GM19328 (cell line): ENCODE measurements at regions not wholly inside any gene's neighbourhood (a gene's known extent, or its start where the extent isn't known, plus 50 kb on each side); places are given as distances from the start of the nearest gene placed in this dataset.

ENCODE experiments used
- ATAC-seq: cut with Tn5 transposase; IDR thresholded peaks from one replicate; pipeline ENCODE4 v1.9.1; 2021; ENCODE audit warnings: mild to moderate bottlenecking, moderate library complexity; ENCODE audit not compliant: unreplicated experiment

DNA sequence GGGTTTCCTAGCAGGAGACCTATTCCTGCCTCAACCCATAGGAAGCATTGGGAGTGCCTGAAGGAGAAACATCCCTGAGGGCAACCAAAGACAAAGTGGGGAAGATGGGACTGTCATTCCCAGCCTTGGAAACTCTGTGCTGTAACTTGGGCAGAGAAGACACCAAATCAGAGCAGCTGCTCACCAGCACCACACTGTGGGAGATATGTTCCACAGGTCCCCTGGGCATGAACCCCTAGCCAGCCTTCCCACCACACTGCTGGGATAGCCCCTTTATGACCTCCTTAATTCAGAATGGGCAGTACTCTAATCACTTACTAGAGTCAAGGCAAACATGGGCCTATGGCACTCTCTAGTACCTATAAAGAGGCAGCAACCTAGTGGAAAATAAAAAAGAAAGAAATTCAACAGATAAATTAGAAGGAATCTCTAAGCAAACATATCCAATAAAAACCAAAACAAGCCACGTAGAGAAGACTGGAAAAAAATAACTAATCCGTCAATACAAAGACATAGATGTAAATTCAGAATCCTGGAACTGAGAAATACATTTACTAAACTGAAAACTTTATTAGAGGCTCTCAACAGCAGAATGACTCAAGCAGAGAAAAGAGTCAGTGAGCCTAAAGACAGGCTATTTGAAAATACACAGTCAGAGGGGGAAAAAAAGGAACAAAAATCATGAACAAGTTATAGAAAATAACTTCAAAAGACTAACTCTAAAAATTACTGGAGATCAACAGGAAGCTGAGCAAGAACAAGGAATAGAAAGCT lies 878.4 kb upstream of the FRG1 start:
- no peak for ATAC-seq

- no peak for ATAC-seq
These were observed 870.9 kb upstream of the FRG1 start for GRCh38 chr4:189069772-189070171.

- no peak for ATAC-seq
These were observed 869.4 kb upstream of the FRG1 start for GRCh38 chr4:189071241-189071640.

DNA sequence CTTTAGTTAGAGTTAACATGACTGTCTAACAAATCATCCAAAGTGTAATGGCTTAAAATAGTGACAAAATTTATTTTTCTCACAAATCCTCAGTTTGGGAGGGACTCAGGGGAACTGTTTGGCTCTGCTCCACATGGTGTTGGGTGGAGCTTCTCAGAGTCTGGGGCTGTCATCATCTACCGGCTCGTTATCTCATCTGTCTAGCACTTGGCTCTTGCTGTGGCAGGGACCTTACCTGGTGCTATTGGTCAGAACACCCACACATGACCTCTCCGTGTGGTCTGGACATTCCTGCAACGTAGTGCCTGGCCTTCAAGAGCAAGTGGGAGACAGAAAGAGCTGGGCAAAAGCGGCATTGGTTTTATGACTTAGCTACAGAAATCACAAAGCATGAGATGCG lies 866.9 kb upstream of the FRG1 start:
- no peak for ATAC-seq

GRCh38 chr4:189081826-189082225 lies 858.8 kb upstream of the FRG1 start:
- ATAC-seq, result no peak

- no peak for ATAC-seq
These were observed 856.9 kb upstream of the FRG1 start for GRCh38 chr4:189083769-189084168.

DNA sequence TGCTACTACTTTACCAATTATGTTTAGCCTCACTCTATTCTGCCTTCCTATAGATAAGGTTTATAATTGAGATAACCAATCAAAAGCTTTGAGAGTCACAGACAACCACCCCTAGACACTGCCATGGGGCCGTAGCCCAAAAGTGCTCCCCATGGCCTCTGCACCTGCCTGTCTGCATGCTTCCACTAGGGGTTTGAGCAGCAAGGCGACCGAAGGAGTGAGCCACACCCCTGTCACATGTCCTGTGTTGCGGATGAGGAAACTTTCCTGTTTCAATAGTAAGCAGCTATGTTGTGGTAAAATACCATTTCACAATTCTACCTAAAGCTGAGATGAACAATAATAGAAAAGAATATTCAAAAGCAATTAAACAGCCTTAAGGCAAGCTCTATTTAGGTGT lies 856.0 kb upstream of the FRG1 start:
- ATAC-seq, result no peak

GRCh38 chr4:189087971-189088370 lies 852.7 kb upstream of the FRG1 start:
- ATAC-seq, result no peak

DNA sequence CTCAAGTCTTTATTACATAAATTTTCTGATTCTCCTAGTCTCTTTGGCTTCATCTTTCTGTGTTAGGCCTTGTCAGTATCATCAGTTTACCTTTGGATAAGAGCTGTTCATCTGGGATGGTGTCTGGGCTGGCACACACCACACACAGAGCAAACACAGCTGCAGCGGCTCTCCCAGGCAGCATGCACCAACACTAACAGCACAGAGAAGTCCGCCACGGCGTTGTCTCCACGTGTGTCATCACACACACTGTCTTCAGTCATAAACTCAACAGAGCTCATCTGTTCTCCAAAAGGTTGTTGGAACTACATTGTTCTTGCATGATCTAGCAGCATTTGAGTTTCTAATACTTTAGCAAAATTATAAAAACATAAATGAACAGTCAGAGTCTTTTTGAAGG lies 851.9 kb upstream of the FRG1 start:
- ATAC-seq, result no peak

- no peak for ATAC-seq
These were observed 850.4 kb upstream of the FRG1 start for GRCh38 chr4:189090174-189090814.

- ATAC-seq, result no peak
These were observed 848.1 kb upstream of the FRG1 start for GRCh38 chr4:189092581-189092980.

DNA sequence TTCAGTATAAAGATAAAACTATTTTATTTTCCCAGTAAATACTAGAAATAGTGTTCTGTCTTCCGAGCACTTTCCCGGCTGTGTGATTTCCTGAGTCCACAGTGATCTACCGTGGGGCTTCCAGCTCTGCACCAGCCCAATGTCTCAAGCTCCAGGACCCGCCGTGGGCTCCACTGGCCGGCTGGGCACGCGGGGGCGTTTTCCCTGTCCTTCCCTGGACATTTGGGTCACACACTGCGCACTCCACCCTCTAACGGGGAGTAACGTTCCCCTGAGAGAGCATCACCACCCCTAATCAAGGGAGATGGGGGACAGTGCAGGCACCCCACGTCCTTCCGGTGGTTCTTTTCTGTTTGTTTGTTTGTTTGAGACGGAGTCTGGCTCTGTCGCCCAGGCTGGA lies 844.6 kb upstream of the FRG1 start:
- ATAC-seq, result no peak

DNA sequence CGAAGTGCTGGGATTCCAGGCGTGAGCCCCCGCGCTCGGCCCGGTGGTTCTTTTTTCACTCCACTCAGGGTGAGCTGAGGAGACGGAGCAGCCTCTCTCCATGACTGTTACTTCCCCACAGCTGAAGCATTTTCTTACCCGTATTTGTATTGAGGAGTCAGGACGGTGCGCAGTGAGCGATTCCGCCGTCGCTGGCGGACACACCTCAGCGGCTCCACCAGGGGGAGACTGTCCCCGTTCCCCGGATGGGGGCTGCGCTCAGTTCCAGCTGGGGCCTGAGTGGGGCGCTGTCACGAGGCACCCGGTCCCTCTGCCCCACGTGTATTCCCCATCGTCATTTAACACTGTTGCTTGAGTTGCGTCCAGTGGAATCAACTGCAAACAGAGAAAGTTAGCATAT lies 844.0 kb upstream of the FRG1 start:
- no peak for ATAC-seq

GRCh38 chr4:189098932-189099696 lies 841.6 kb upstream of the FRG1 start:
- ATAC-seq, result no peak

GRCh38 chr4:189113389-189113888 lies 827.2 kb upstream of the FRG1 start:
- no peak for ATAC-seq

DNA sequence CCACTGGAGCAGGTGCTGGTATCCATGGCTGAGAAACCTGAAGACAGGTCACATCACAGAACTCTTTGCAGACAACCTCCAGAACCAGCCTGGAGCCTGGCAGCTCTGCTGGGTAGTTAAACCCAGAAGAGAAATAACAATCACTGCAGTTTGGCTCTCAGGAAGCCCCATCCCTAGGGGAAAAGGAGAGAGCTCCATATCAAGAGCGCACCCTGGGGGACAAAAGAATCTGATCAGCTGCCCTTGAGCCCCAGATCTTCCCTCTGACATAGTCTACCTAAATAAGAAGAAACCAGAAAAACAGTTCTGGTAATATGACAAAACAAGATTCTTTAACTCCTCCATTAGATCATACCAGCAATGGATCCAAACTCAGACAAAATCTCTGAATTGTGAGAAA lies 823.2 kb upstream of the FRG1 start:
- no peak for ATAC-seq

GRCh38 chr4:189121336-189121735 lies 819.3 kb upstream of the FRG1 start:
- no peak for ATAC-seq

GRCh38 chr4:189124149-189124758 lies 816.4 kb upstream of the FRG1 start:
- no peak for ATAC-seq

GRCh38 chr4:189124791-189125190 lies 815.9 kb upstream of the FRG1 start:
- ATAC-seq, result no peak

DNA sequence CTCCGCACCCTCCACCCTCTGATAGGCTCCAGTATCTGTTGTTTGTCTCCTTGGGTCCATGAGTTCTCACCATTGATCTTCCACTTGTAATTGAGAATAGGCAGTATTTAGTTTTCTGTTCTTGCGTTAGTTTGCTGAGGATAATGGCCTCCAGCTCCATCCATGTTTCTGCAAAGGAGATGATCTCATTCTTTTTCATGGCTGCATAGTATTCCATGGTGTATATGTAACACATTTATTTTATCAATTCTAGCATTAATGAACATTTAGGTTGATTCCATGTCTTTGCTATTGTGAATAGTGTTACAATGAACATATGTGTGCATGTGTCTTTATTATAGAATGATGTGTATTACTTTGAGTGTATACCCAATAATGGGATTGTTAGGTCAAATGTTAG lies 814.6 kb upstream of the FRG1 start:
- no peak for ATAC-seq

GRCh38 chr4:189128341-189128740 lies 812.3 kb upstream of the FRG1 start:
- ATAC-seq, result no peak
